ENCODE measurements at regions not wholly inside any gene's neighbourhood (a gene's known extent, or its start where the extent isn't known, plus 50 kb on each side); places are given as distances from the start of the nearest gene placed in this dataset.
"Not testable (repeated sequence)": the region's sequence is repeated elsewhere in the genome, so short reads cannot be mapped to it uniquely, and the experiment has no call there.

DNA sequence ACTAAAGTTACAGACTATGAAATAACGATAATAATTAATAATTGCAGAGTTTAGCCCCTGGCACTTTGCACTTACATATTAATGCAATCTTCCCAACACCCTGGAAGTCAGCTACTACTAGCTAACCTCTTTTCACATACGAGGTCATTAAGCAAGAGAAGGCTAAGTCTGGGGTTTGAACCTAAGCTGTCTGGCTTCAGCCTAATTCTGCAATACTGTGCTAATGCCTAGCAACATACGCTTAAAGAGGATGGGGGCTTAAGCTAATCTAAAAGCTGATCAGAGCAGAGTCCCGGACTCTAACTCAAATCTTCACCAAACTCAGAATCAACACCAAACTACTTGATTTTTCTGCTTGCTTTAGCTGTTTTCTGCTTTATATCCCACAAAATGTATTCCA is 168.7 kb upstream of the GNAI1 start:
- DNase-seq = no peak
- no peaks in the 10 kb centered on the region for H3K27me3 Mint-ChIP-seq
- H3K36me3 Mint-ChIP-seq (ENCODE audit: low read depth) = no peaks in the 10 kb centered on the region
- intact Hi-C loops (cut with micrococcal nuclease) = no loop called here
- no peak overlapping the region for H3K4me3 Mint-ChIP-seq
- no peak overlapping the region for H3K27ac Mint-ChIP-seq
- no peaks in the 10 kb centered on the region for H3K4me1 Mint-ChIP-seq
- H3K9me3 Mint-ChIP-seq = no peaks in the 10 kb centered on the region

DNA sequence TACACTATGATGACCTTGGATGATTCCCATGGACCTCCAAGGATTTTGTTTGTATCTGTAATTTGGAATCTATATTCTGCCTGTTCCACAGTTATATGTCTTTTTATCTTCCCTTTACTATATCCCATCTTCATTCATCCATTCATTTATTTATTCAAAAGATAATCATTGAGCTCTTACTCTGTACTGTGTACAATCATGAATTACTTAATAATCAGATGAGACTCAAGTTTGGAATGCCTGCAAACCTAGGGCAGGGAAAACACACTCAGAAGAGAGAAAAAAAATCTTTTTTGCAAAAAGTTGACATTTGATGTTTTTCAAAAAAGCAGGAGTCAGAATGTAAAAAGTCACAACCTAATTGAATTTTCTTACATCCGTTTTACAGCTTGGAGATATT is 170.2 kb upstream of the GNAI1 start:
- Mint-ChIP-seq H3K4me1 (no peaks in the 10 kb centered on the region), H3K27ac (no peak overlapping the region), H3K4me3 (no peak overlapping the region), H3K9me3 (no peaks in the 10 kb centered on the region), H3K27me3 (no peaks in the 10 kb centered on the region), H3K36me3 (ENCODE audit: low read depth) (no peaks in the 10 kb centered on the region)
- intact Hi-C loops (cut with micrococcal nuclease) = no loop called here
- no peak for DNase-seq

DNA sequence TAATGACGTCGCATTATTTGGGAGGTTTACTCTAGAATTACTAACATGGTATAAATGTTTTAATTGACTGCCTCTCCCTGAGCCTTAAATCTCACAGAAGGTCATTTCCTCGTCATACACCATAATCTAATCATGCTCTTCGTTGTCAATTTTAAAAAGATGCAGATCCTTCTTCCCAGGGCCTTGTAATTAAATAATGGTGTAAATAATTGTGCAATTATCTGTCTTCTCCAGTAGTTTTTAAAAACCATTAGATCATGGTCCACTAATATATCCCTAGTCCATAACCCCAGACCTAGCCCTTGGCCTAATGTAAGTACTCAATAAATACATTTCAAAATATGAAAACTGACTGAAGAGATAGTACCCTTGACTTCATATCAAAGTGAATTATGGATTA is 181.5 kb upstream of the GNAI1 start:
- intact Hi-C loops (cut with micrococcal nuclease) = no loop called here

DNA sequence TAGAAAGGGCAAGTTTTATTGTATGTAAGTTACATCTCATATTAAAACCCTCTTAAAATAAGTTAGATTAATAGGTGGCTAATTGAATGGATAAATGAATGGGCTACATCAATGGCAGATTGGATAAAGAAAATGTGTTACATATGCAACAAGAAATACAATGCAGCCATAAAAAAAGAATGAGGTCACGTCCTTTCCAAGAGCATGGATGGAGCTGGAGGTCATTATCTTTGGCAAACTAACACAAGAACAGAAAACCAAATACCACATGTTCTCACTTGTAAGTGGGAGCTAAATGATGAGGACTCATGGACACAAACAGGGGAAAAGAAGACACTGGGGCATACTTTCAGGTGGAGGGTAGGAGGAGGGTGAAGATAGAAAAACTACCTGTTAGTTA is 182.2 kb upstream of the GNAI1 start:
- H3K36me3 Mint-ChIP-seq (ENCODE audit: low read depth) = no peaks in the 10 kb centered on the region
- no peaks in the 10 kb centered on the region for H3K4me1 Mint-ChIP-seq
- no peaks in the 10 kb centered on the region for H3K27me3 Mint-ChIP-seq
- DNase-seq = no peak
- H3K9me3 Mint-ChIP-seq = no peaks in the 10 kb centered on the region
- intact Hi-C loops (cut with micrococcal nuclease) = no loop called here
- H3K27ac Mint-ChIP-seq = no peak overlapping the region
- H3K4me3 Mint-ChIP-seq = no peak overlapping the region

More for the DNA sequence above, 181.5 kb upstream of the GNAI1 start:
- Mint-ChIP-seq H3K36me3 (ENCODE audit: low read depth) (no peaks in the 10 kb centered on the region), H3K27ac (no peak overlapping the region), H3K27me3 (no peaks in the 10 kb centered on the region), H3K9me3 (no peaks in the 10 kb centered on the region), H3K4me1 (no peaks in the 10 kb centered on the region), H3K4me3 (no peak overlapping the region)
- DNase-seq = no peak

DNA sequence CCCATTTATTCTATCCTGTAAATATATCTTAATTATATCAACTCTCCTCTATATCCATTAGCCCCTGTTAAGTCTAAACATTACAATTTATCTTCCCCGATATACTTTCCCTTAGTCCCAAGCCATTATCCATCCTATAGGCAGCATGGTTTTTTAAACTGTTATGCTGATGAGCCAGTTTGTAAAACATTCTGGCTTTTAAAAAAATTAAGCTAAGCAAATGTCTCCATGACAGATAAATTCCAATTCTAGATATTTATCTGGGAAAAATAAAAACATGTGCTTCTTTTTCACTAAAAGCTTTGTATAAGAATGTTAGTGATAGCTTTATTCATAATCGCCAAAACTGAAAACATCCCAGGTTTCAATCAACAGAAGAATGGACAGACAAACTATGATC is 183.2 kb upstream of the GNAI1 start:
- DNase-seq = no peak
- Mint-ChIP-seq H3K4me3 (no peak overlapping the region), H3K27ac (no peak overlapping the region), H3K4me1 (no peaks in the 10 kb centered on the region), H3K27me3 (no peaks in the 10 kb centered on the region), H3K9me3 (no peaks in the 10 kb centered on the region), H3K36me3 (ENCODE audit: low read depth) (no peaks in the 10 kb centered on the region)
- intact Hi-C loops (cut with micrococcal nuclease) = no loop called here

DNA sequence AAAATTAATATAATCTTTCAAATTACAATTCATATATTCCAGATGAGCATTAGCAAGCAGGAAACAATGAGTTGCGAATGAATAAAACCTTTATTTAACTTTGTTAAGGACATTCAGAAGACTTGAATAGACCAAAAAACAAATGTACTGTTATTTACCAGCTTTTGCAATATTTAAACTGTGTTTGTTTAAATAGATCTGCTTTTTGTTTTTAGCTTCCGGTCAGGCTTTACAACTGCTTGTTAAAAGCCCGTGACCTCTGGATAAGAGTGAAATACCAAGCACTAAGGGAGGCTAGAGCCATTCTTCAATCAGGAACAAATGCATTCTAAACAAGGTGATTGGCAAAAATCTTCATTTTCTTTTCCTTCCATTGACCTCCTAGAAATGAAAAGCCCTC is 184.9 kb upstream of the GNAI1 start:
- Mint-ChIP-seq H3K27ac (no peak overlapping the region), H3K36me3 (ENCODE audit: low read depth) (no peaks in the 10 kb centered on the region), H3K9me3 (no peaks in the 10 kb centered on the region), H3K27me3 (no peaks in the 10 kb centered on the region), H3K4me3 (no peak overlapping the region), H3K4me1 (no peaks in the 10 kb centered on the region)
- no peak for DNase-seq
- intact Hi-C loops (cut with micrococcal nuclease) = no loop called here

DNA sequence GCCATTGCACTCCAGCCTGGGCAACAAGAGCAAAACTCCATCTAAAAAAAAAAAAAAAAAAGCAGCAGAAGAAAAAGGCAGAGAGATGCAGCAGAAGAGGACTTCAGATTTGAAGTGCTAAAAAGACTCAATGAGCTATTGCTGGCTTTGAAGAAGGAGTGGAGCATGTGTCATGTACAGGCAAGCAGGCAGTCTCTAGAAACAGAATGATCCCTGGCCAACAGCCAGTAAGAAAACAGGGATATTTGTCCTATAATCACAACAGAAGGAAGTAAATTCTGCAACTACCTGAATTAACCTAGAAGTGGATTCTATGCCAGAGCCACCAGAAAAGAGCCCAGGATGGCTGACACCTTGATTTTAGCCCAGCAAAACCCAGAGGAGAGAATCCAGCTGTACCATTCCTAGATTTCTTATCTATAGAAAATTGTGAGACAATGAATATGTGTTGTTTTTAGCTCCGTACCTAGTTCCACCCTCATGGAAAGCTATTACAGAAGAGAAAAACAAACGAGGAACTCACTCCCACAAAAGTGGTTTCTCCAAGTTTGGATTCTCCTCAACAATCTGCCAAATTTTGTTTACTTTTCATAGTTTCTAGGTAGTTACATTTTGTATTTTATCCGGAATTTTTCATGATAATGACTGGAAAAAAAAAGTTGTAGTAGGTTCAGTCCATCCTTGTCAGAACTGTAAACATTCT is 198.2 kb upstream of the GNAI1 start:
- H3K36me3 Mint-ChIP-seq (ENCODE audit: low read depth) = no peaks in the 10 kb centered on the region
- no peaks in the 10 kb centered on the region for H3K4me1 Mint-ChIP-seq
- no peak for DNase-seq
- no peaks in the 10 kb centered on the region for H3K9me3 Mint-ChIP-seq
- H3K27me3 Mint-ChIP-seq = no peaks in the 10 kb centered on the region
- H3K4me3 Mint-ChIP-seq = no peak overlapping the region
- no peak overlapping the region for H3K27ac Mint-ChIP-seq
- intact Hi-C loops (cut with micrococcal nuclease) = no loop called here

DNA sequence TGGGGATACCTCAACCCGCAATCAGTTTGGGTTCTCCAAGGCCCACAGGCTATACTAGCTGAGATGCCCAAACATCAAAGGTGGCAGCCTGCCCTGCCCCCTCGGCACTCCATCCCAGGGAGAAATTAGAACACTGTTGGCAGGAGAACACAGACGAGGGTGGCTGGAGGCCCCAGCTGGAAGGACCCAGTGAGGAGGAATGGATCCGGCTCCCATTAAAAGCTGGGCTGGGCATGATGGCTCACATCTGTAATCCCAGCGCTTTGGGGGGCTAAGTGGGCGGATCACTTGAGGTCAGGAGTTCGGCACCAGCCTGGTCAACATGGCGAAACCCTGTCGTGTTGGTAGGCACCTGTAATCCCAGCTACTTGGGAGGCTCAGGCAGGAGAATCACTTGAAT is 199.9 kb upstream of the GNAI1 start:
- intact Hi-C loops (cut with micrococcal nuclease) = no loop called here
- no peak for DNase-seq
- no peaks in the 10 kb centered on the region for H3K4me1 Mint-ChIP-seq
- no peaks in the 10 kb centered on the region for H3K27me3 Mint-ChIP-seq
- no peak overlapping the region for H3K4me3 Mint-ChIP-seq
- no peaks in the 10 kb centered on the region for H3K36me3 Mint-ChIP-seq (ENCODE audit: low read depth)
- no peak overlapping the region for H3K27ac Mint-ChIP-seq
- H3K9me3 Mint-ChIP-seq = no peaks in the 10 kb centered on the region

DNA sequence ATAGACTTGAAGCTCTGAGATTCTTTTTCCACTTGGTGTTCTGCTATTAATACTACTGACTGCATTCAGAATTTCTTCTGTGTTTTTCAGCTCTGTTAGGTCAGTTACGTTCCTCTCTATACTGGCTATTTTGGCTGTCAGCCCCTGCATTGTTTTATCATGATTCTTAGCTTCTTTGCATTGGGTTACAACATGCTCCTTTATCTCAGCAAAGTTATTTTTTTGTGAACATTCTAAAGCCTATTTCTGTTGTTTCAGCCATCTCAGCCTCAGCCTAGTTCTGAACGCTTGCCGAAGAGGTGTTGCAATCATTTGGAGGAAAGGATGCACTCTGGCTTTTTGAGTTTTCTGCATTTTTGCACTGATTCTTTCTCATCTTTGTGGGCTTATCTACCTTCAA is 201.5 kb upstream of the GNAI1 start:
- Mint-ChIP-seq H3K27ac (no peak overlapping the region), H3K4me3 (no peak overlapping the region), H3K4me1 (no peaks in the 10 kb centered on the region), H3K36me3 (ENCODE audit: low read depth) (no peaks in the 10 kb centered on the region), H3K9me3 (no peaks in the 10 kb centered on the region), H3K27me3 (no peaks in the 10 kb centered on the region)
- DNase-seq = no peak
- intact Hi-C loops (cut with micrococcal nuclease) = no loop called here

DNA sequence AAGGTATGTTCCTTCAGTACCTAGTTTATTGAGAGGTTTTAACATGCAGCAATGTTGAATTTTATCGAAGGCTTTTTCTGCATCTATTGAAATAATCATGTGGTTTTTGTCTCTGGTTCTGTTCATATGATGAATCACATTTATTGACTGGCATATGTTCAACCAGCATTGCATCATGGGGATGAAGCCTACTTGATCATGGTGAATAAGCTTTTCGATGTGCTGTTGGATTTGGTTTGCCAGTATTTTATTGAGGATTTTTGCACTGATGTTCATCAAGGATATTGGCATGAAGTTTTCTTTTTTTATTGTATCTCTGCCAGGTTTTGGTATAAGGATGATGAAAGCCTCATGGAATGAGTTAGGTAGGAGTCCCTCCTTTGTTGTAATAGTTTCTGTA is 204.0 kb upstream of the GNAI1 start:
- H3K27me3 Mint-ChIP-seq = no peaks in the 10 kb centered on the region
- no peaks in the 10 kb centered on the region for H3K4me1 Mint-ChIP-seq
- no peak for DNase-seq
- H3K4me3 Mint-ChIP-seq = no peak overlapping the region
- no peaks in the 10 kb centered on the region for H3K9me3 Mint-ChIP-seq
- H3K36me3 Mint-ChIP-seq (ENCODE audit: low read depth) = no peaks in the 10 kb centered on the region
- H3K27ac Mint-ChIP-seq = no peak overlapping the region
- intact Hi-C loops (cut with micrococcal nuclease) = no loop called here

DNA sequence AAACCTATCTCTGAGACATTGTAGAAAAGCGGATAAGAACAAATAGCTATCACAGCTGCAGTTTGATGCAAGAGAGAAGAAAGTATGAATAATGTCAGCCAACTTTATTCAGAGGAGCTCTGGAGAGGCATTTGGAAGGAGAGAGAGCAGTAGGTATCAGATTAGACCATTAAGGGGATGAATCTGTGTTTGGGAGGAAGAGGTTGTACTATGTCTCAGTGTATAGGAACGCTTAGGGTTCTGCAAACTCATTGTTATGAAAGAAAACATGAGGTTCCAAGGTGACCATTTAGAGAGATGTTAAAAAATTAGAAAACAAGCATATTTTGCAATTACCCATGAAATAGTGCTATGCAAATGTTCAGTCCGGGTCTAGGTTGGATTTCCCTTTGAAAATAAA is 207.5 kb upstream of the GNAI1 start:
- Mint-ChIP-seq H3K27ac (no peak overlapping the region), H3K27me3 (no peaks in the 10 kb centered on the region), H3K9me3 (no peaks in the 10 kb centered on the region), H3K4me3 (no peak overlapping the region), H3K4me1 (no peaks in the 10 kb centered on the region), H3K36me3 (ENCODE audit: low read depth) (no peaks in the 10 kb centered on the region)
- no peak for DNase-seq
- intact Hi-C loops (cut with micrococcal nuclease) = no loop called here

DNA sequence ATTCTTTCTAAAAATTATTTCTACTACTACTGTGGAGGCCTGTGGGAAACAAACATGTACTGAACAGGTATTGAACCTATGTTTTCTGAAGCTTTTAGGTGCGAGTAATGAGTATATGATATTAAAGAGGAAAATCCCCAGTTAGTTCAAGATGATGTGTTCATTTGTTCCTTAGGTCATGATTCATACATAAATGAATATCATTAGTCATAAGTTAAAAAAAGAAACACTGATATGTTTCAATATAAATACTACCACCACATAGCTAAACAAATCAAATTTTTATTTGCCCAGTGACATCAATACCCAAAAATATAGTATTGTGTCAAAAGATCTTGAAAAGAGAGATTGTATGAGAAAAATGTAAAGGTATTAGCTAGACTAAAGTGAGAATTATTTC is 210.7 kb upstream of the GNAI1 start:
- DNase-seq = no peak
- intact Hi-C loops (cut with micrococcal nuclease) = no loop called here
- H3K9me3 Mint-ChIP-seq = no peaks in the 10 kb centered on the region
- H3K4me3 Mint-ChIP-seq = no peak overlapping the region
- H3K27ac Mint-ChIP-seq = no peak overlapping the region
- no peaks in the 10 kb centered on the region for H3K36me3 Mint-ChIP-seq (ENCODE audit: low read depth)
- H3K27me3 Mint-ChIP-seq = no peaks in the 10 kb centered on the region
- no peaks in the 10 kb centered on the region for H3K4me1 Mint-ChIP-seq

DNA sequence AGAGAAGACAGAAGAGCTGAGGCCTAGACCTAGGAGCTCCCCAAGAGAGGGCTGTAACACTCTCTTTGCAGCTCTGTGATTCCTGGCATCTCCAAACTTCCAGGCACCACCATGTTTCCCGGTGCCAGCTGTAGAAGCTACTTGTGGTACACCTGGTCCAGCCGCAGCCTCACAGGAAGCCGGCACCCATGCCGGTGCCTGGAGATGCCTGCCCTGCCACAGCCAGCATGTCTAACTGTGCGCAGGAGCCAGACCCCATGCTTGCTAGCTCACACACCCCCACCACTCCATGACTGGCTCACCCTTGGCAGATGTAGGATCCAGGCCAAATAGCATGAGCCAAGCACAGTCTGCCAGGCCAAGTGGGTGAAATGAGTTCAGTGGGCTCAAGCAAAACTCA is 211.7 kb upstream of the GNAI1 start:
- Mint-ChIP-seq H3K27me3 (no peaks in the 10 kb centered on the region), H3K4me3 (no peak overlapping the region), H3K9me3 (no peaks in the 10 kb centered on the region), H3K27ac (no peak overlapping the region), H3K36me3 (ENCODE audit: low read depth) (no peaks in the 10 kb centered on the region), H3K4me1 (no peaks in the 10 kb centered on the region)
- no peak for DNase-seq
- intact Hi-C loops (cut with micrococcal nuclease) = no loop called here

DNA sequence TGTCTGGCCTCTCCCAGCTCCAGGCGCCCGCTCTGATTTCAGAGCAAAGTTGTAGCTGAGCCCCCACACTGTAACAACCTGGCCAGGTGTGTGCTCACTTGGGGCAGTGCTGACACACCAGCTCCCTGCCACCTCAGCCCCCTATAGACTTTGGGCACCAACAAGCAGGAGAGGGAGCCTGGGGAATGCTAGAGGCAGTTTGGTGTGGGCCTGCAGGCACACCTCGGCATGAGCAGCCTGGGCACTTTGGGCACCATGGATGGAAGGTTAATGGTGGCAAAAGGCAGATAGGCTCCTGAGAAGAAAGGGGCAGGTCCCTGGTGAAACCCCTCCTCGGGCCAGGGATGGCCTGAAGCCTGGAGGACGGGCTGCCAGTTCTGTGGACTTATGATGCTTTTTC is 212.7 kb upstream of the GNAI1 start:
- Mint-ChIP-seq H3K4me1 (peaks cover 3% of the 10 kb centered on the region), H3K27me3 (no peaks in the 10 kb centered on the region), H3K9me3 (no peaks in the 10 kb centered on the region), H3K4me3 (no peak overlapping the region), H3K36me3 (ENCODE audit: low read depth) (no peaks in the 10 kb centered on the region), H3K27ac (no peak overlapping the region)
- DNase-seq = no peak
- intact Hi-C loops (cut with micrococcal nuclease) = no loop called here

DNA sequence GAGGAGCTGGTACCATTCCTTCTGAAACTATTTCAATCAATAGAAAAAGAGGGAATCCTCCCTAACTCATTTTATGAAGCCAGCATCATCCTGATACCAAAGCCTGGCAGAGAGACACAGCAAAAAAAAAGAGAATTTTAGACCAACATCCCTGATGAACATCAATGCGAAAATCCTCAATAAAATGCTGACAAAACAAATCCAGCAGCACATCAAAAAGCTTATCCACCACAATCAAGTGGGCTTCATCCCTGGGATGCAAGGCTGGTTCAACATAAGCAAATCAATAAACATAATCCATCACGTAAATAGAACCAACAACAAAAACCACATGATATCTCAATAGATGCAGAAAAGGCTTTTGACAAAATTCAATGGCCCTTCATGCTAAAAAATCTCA is 216.0 kb upstream of the GNAI1 start:
- H3K27me3 Mint-ChIP-seq; H3K27ac Mint-ChIP-seq; H3K36me3 Mint-ChIP-seq (ENCODE audit: low read depth); intact Hi-C loops (cut with micrococcal nuclease); H3K9me3 Mint-ChIP-seq; DNase-seq; H3K4me3 Mint-ChIP-seq: not testable (repeated sequence)
- H3K4me1 Mint-ChIP-seq = peaks cover 13% of the 10 kb centered on the region
